ENCODE measurements at regions not wholly inside any gene's neighbourhood (a gene's known extent, or its start where the extent isn't known, plus 50 kb on each side); places are given as distances from the start of the nearest gene placed in this dataset.

DNA sequence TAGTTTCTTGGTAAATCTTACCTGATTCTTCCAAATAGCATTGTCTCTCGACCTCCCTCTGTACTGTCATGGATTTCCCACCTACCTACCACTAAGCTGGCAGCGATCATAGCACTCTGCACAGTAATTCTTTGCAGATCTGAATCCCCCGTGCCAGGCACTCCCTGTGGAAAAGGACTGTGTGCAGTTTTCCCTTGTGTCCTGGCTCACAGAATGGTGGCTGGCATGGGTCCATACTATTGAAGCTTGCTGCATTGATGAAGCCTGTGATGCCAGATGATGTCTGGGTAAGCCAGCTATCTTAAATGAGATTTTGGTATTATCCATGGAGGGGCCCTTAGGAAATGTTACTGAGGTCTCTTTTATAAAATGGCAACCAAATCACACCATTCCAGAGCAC, 135.7 kb downstream of the RPAP3 start:
- H3K4me1 Mint-ChIP-seq: no peaks in the 10 kb centered on the region
- H3K9me3 Mint-ChIP-seq: peaks cover 0 to 2% (median 0%) of the 10 kb centered on the region in 7 donors
- intact Hi-C loops (cut with micrococcal nuclease): no loop called here
- Histone ChIP-seq H4K20me1 (ENCODE audit: insufficient read depth, low read length) (no peaks in the 10 kb centered on the region), H3K4me3 (replicated peaks in 1 of 3; ENCODE audit: low read depth in 2 of 3, low read length in 3 of 3) (no peak overlapping the region), H3K4me2 (replicated peaks; ENCODE audit: extremely low read depth, low read length, poor library complexity, severe bottlenecking) (no peak overlapping the region), H3K9me3 (replicated peaks in 1 of 2; ENCODE audit: control insufficient read depth in 1 of 2, insufficient read depth in 1 of 2, low read length in 2 of 2) (no peaks in the 10 kb centered on the region), H3K27me3 (ENCODE audit: control insufficient read depth in 2 of 2, insufficient read depth in 2 of 2, low read length in 2 of 2) (no peaks in the 10 kb centered on the region), H3K79me2 (ENCODE audit: insufficient read depth, low read length) (no peaks in the 10 kb centered on the region), H3K4me1 (ENCODE audit: control insufficient read depth in 1 of 2, insufficient read depth in 2 of 2, low read length in 2 of 2) (no peaks in the 10 kb centered on the region), H2AFZ (ENCODE audit: insufficient read depth, low read depth, low read length, poor library complexity, severe bottlenecking) (no peak overlapping the region), H3K36me3 (replicated peaks in 1 of 2; ENCODE audit: control insufficient read depth in 1 of 2, insufficient read depth in 2 of 2, low read length in 2 of 2) (no peaks in the 10 kb centered on the region), H3K27ac (ENCODE audit: low read depth in 1 of 2, low read length in 2 of 2) (no peak overlapping the region), H3K9ac (ENCODE audit: insufficient read depth, low read length, poor library complexity, severe bottlenecking) (no peak overlapping the region)
- no peak overlapping the region for H3K27ac Mint-ChIP-seq
- WGBS (ENCODE audit: insufficient coverage): 100% methylated on average over 2 of the region's 3 CpGs
- H3K36me3 Mint-ChIP-seq: no peaks in the 10 kb centered on the region
- TF ChIP-seq, protein P1, sequence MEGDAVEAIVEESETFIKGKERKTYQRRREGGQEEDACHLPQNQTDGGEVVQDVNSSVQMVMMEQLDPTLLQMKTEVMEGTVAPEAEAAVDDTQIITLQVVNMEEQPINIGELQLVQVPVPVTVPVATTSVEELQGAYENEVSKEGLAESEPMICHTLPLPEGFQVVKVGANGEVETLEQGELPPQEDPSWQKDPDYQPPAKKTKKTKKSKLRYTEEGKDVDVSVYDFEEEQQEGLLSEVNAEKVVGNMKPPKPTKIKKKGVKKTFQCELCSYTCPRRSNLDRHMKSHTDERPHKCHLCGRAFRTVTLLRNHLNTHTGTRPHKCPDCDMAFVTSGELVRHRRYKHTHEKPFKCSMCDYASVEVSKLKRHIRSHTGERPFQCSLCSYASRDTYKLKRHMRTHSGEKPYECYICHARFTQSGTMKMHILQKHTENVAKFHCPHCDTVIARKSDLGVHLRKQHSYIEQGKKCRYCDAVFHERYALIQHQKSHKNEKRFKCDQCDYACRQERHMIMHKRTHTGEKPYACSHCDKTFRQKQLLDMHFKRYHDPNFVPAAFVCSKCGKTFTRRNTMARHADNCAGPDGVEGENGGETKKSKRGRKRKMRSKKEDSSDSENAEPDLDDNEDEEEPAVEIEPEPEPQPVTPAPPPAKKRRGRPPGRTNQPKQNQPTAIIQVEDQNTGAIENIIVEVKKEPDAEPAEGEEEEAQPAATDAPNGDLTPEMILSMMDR (IDR thresholded peaks at IDR 0.05): no peak
- DNase-seq: no peak
- peaks cover 0 to 1% (median 0%) of the 10 kb centered on the region in 3 donors for H3K27me3 Mint-ChIP-seq (ENCODE audit: low read depth in 3 of 3)
- H3K4me3 Mint-ChIP-seq: no peak overlapping the region

DNA sequence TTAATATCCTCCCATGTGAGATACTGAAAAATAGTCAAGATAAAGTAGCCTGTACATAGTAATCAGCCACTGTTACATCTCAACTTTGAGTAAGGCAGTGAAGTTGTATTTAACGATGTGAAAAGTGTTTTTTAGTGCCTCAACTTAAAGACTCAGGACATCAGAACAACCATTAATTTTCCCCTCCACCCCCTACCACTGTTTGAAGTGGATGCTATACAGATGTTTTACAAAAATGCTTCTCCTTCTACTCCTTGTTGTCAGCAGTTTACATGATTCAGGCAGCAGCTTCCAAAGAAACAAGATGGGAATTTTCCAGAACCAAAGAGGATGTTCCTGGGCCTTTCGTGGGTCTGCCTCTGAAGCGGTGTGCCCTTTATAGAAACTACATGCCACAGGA, 143.6 kb downstream of the RPAP3 start:
- Histone ChIP-seq H4K20me1 (ENCODE audit: insufficient read depth, low read length) (no peaks in the 10 kb centered on the region), H3K27ac (ENCODE audit: low read depth in 1 of 2, low read length in 2 of 2) (no peak overlapping the region), H3K4me3 (replicated peaks in 1 of 3; ENCODE audit: low read depth in 2 of 3, low read length in 3 of 3) (no peak overlapping the region), H2AFZ (ENCODE audit: insufficient read depth, low read depth, low read length, poor library complexity, severe bottlenecking) (no peak overlapping the region), H3K79me2 (ENCODE audit: insufficient read depth, low read length) (no peaks in the 10 kb centered on the region), H3K9me3 (replicated peaks in 1 of 2; ENCODE audit: control insufficient read depth in 1 of 2, insufficient read depth in 1 of 2, low read length in 2 of 2) (no peaks in the 10 kb centered on the region), H3K36me3 (replicated peaks in 1 of 2; ENCODE audit: control insufficient read depth in 1 of 2, insufficient read depth in 2 of 2, low read length in 2 of 2) (no peaks in the 10 kb centered on the region), H3K4me1 (ENCODE audit: control insufficient read depth in 1 of 2, insufficient read depth in 2 of 2, low read length in 2 of 2) (peaks cover 7 to 9% of the 10 kb centered on the region in 2 donors), H3K27me3 (ENCODE audit: control insufficient read depth in 2 of 2, insufficient read depth in 2 of 2, low read length in 2 of 2) (no peaks in the 10 kb centered on the region), H3K4me2 (replicated peaks; ENCODE audit: extremely low read depth, low read length, poor library complexity, severe bottlenecking) (no peak overlapping the region), H3K9ac (ENCODE audit: insufficient read depth, low read length, poor library complexity, severe bottlenecking) (no peak overlapping the region)
- TF ChIP-seq, protein P1 (IDR thresholded peaks at IDR 0.05): no peak
- H3K4me3 Mint-ChIP-seq: no peak overlapping the region
- H3K27ac Mint-ChIP-seq: no peak overlapping the region
- H3K4me1 Mint-ChIP-seq: peaks cover 9% of the 10 kb centered on the region
- H3K27me3 Mint-ChIP-seq (ENCODE audit: low read depth in 3 of 3): peaks cover 0 to 3% (median 0%) of the 10 kb centered on the region in 3 donors
- peaks cover 0 to 5% (median 0%) of the 10 kb centered on the region in 7 donors for H3K9me3 Mint-ChIP-seq
- WGBS (ENCODE audit: insufficient coverage): no CpG with 5 or more reads among the region's 3 CpGs
- intact Hi-C loops (cut with micrococcal nuclease): no loop called here
- no peak for DNase-seq
- H3K36me3 Mint-ChIP-seq: no peaks in the 10 kb centered on the region

Data from CD14-positive monocyte (primary cell).